ENCODE measurements at regions not wholly inside any gene's neighbourhood (a gene's known extent, or its start where the extent isn't known, plus 50 kb on each side); places are given as distances from the start of the nearest gene placed in this dataset.

GRCh38 chr5:124948062-124948753 is 201.8 kb upstream of the ZNF608 start:
- TF ChIP-seq CTCF (IDR thresholded peaks at IDR 0.05) (no peak), POLR2A (IDR thresholded peaks at IDR 0.05) (no peak), POLR2AphosphoS5 (IDR thresholded peaks at IDR 0.05) (no peak), EP300 (IDR thresholded peaks at IDR 0.05) (no peak)

Data from sigmoid colon (tissue), 4 donors.